Esophagus squamous epithelium (tissue), 5 donors: ENCODE measurements at regions not wholly inside any gene's neighbourhood (a gene's known extent, or its start where the extent isn't known, plus 50 kb on each side); places are given as distances from the start of the nearest gene placed in this dataset.

Experiments
- DNase-seq: peaks from one replicate; lab custom pipeline; 2025; lab: John Stamatoyannopoulos, UW
- H3K27ac ChIP-seq, 4 donors: fragments of 200-600 bp; sonication (generic); one replicate each; pipeline ENCODE4 v1.5.1; 2016 to 2019; ENCODE audit warnings: mild to moderate bottlenecking in 1 of 4
- H3K27me3 ChIP-seq, 4 donors: fragments of 200-600 bp; sonication (generic); 1 replicate in 3 of 4; 2 replicates in 1 of 4; pipeline versions ENCODE4 v1.5.1 to v1.6.0; 2017 to 2021; ENCODE audit warnings: antibody characterized with exemption in 1 of 4
- H3K36me3 ChIP-seq, 3 donors: fragments of 200-600 bp; sonication (generic); one replicate each; pipeline ENCODE4 v1.5.1; 2016 to 2019
- H3K4me1 ChIP-seq, 3 donors: fragments of 200-600 bp; sonication (generic); one replicate each; pipeline ENCODE4 v1.5.1; 2017 to 2019
- H3K4me3 ChIP-seq, 4 donors: fragments of 200-600 bp; sonication (generic); 1 replicate in 3 of 4; 2 replicates in 1 of 4; pipeline ENCODE4 v1.5.1; 2016 to 2019; ENCODE audit warnings: mild to moderate bottlenecking in 2 of 4, moderate library complexity in 1 of 4
- H3K9me3 ChIP-seq, 3 donors: fragments of 200-600 bp; sonication (generic); one replicate each; pipeline ENCODE4 v1.5.1; 2016 to 2019
- CTCF ChIP-seq, 6 experiments: fragments of 450-650 bp in 4 of 6; fragments of 200-600 bp in 2 of 6; sonication (generic) in 2 of 6; IDR thresholded peaks; one replicate each; pipeline ENCODE4 v1.5.1; 2016 to 2019; ENCODE audit warnings: antibody characterized with exemption in 6 of 6, mild to moderate bottlenecking in 4 of 6, moderate library complexity in 4 of 6
- POLR2A ChIP-seq, 4 donors: fragments of 450-650 bp; IDR thresholded peaks; one replicate each; pipeline ENCODE4 v1.6.1; 2017; ENCODE audit warnings: antibody characterized with exemption in 4 of 4, mild to moderate bottlenecking in 4 of 4, moderate library complexity in 3 of 4
- WGBS, 2 donors: methylation state at CpG; one replicate each; pipeline ENCODE4 v1.1.5; 2018; 5-methylcytosine and 5-hydroxymethylcytosine counted together
- intact Hi-C: fragments of 100-400 bp; cut with DNase I; formaldehyde crosslinking; loops from one replicate; pipeline ENCODE4 v1.15.0; 2022
- donor health status: DM: yes; HTN: yes; CAD: no.

- no peak for TF ChIP-seq POLR2A (IDR thresholded peaks at IDR 0.05)
- TF ChIP-seq CTCF (IDR thresholded peaks at IDR 0.05), result no peak
- H3K4me3 ChIP-seq, result no peak overlapping the region
- 31 to 53% methylated on average over 3 of the region's 3 CpGs for WGBS, 2 donors
- H3K36me3 ChIP-seq, result no peaks in the 10 kb centered on the region
- DNase-seq, result no peak
- no peak overlapping the region for H3K27ac ChIP-seq
- H3K4me1 ChIP-seq, result no peaks in the 10 kb centered on the region
- H3K27me3 ChIP-seq, result no peaks in the 10 kb centered on the region
- intact Hi-C loops, result no loop called here
- no peaks in the 10 kb centered on the region for H3K9me3 ChIP-seq
Observed at GRCh38 chr13:69142101-69142500, 965.5 kb upstream of the ATXN8OS start.

DNA sequence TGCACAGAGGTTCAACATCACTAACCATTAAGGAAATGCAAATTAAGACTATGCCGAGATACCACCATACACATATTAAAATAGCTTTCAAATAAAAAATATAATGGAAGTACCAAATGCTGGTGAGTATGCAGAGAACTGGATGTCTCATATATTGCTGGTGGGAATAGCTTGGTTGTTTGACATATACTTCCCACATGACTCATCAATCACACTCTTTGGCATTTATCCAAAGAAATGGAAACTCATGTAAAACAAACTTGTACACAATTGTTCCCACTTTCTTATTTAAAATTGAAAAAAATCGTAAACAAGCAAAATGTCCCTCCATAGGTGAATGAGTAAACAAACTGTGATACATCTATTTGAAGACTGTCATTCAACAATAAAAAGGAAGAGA, 982.6 kb upstream of the ATXN8OS start:
- WGBS, 2 donors, result 84 to 87% methylated on average over 2 of the region's 2 CpGs
- no peaks in the 10 kb centered on the region for H3K27me3 ChIP-seq

GRCh38 chr13:69109891-69110525, 997.6 kb upstream of the ATXN8OS start:
- DNase-seq, result no peak
- Histone ChIP-seq H3K4me1 (no peaks in the 10 kb centered on the region), H3K27me3 (no peaks in the 10 kb centered on the region), H3K9me3 (peaks cover 0 to 18% (median 7%) of the 10 kb centered on the region in 3 donors), H3K27ac (no peak overlapping the region), H3K4me3 (no peak overlapping the region), H3K36me3 (no peaks in the 10 kb centered on the region)
- WGBS, 2 donors, result 37 to 67% methylated on average over 2 to 3 of the region's 3 CpGs
- intact Hi-C loops, result no loop called here
- TF ChIP-seq CTCF (IDR thresholded peaks at IDR 0.05), result no peak
- TF ChIP-seq POLR2A (IDR thresholded peaks at IDR 0.05), result no peak

More for the DNA sequence above, 982.6 kb upstream of the ATXN8OS start:
- TF ChIP-seq CTCF (IDR thresholded peaks at IDR 0.05) (no peak), POLR2A (IDR thresholded peaks at IDR 0.05) (no peak)
- Histone ChIP-seq H3K36me3 (no peaks in the 10 kb centered on the region), H3K4me3 (no peak overlapping the region), H3K27ac (no peak overlapping the region), H3K9me3 (peaks cover 0 to 17% (median 6%) of the 10 kb centered on the region in 3 donors), H3K4me1 (no peaks in the 10 kb centered on the region)
- no peak for DNase-seq
- intact Hi-C loops, result no loop called here

DNA sequence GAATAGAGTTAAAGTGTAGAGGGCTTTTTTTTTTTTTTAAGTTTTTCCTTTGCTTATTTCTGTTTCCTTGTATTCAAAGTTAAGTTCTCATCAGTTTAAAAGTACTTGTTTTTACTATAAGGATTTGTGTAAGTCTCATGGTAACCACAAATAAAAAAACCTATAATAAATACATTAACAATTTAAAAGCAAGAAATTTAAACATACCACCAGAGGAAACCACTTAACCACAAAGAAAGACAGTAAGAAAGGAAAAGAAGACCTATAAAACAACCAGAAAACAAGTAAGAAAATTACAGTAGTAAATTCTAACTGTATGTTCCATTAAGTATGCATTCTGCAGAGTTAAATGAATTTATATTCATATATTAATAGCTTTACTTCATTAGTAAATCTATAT, 999.1 kb upstream of the ATXN8OS start:
- Histone ChIP-seq H3K4me3 (no peak overlapping the region), H3K27ac (no peak overlapping the region), H3K27me3 (no peaks in the 10 kb centered on the region), H3K36me3 (no peaks in the 10 kb centered on the region), H3K9me3 (peaks cover 0 to 18% (median 7%) of the 10 kb centered on the region in 3 donors), H3K4me1 (no peaks in the 10 kb centered on the region)
- intact Hi-C loops, result no loop called here
- TF ChIP-seq POLR2A (IDR thresholded peaks at IDR 0.05), result no peak
- TF ChIP-seq CTCF (IDR thresholded peaks at IDR 0.05), result no peak
- no peak for DNase-seq

DNA sequence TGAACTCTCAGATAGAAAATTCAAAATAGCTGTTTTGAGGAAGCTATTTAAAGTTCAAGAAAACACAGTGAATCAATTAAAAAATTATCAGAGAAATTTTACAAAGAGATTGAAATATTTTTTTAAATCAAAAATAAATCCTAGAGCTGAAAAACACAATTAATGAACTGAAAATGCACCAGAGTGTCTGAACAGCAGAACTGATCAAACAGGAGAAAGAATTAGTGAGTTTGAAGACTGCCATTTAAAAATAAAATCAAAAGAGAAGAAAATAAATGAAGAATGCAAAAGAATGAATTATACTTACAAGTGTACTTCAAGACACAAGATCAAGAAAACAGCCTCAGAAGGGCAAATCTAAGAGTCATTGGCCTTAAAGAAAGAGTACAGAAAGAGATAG, 1000.2 kb upstream of the ATXN8OS start:
- no peak overlapping the region for H3K27ac ChIP-seq
- no peak for DNase-seq
- H3K36me3 ChIP-seq, result no peaks in the 10 kb centered on the region
- peaks cover 0 to 18% (median 7%) of the 10 kb centered on the region in 3 donors for H3K9me3 ChIP-seq
- no peaks in the 10 kb centered on the region for H3K27me3 ChIP-seq
- no peak for TF ChIP-seq POLR2A (IDR thresholded peaks at IDR 0.05)
- no peak for TF ChIP-seq CTCF (IDR thresholded peaks at IDR 0.05)
- H3K4me3 ChIP-seq, result no peak overlapping the region
- H3K4me1 ChIP-seq, result no peaks in the 10 kb centered on the region
- intact Hi-C loops, result no loop called here
